T-helper 2 cell treated with Interferon-gamma antibody and Interleukin-4, amounts not matched to agents 5 μg/mL and 100 μg/mL, for 36 hours (primary cell): ENCODE measurements at regions not wholly inside any gene's neighbourhood (a gene's known extent, or its start where the extent isn't known, plus 50 kb on each side); places are given as distances from the start of the nearest gene placed in this dataset.

Source experiments
- DNase-seq: peaks from one replicate; pipeline ENCODE4 v3.0.0; 2021; ENCODE audit warnings: low spot score
- H3K27ac Mint-ChIP-seq: one replicate; pipeline ENCODE4 v1.8.0; 2021; ENCODE audit warnings: mild to moderate bottlenecking, mixed read lengths
- H3K27me3 Mint-ChIP-seq: one replicate; pipeline ENCODE4 v1.8.0; 2021; ENCODE audit warnings: low read depth, mixed read lengths
- H3K36me3 Mint-ChIP-seq: one replicate; pipeline ENCODE4 v1.8.0; 2021; ENCODE audit warnings: low read depth, mixed read lengths
- H3K4me1 Mint-ChIP-seq: one replicate; pipeline ENCODE4 v1.8.0; 2021; ENCODE audit warnings: low read depth, mixed read lengths
- H3K4me3 Mint-ChIP-seq: one replicate; pipeline ENCODE4 v1.8.0; 2022; ENCODE audit warnings: mild to moderate bottlenecking, moderate library complexity, mixed read lengths
- H3K9me3 Mint-ChIP-seq: one replicate; pipeline ENCODE4 v1.8.0; 2021; ENCODE audit warnings: mixed read lengths

GRCh38 chr18:34609986-34610648 lies 100.0 kb upstream of the DTNA start:
- no peaks in the 10 kb centered on the region for H3K4me1 Mint-ChIP-seq
- no peak overlapping the region for H3K4me3 Mint-ChIP-seq
- no peak overlapping the region for H3K27ac Mint-ChIP-seq
- no peak for DNase-seq
- H3K9me3 Mint-ChIP-seq = no peaks in the 10 kb centered on the region
- H3K27me3 Mint-ChIP-seq = no peaks in the 10 kb centered on the region
- H3K36me3 Mint-ChIP-seq = no peaks in the 10 kb centered on the region

GRCh38 chr18:34611904-34612303 lies 98.2 kb upstream of the DTNA start:
- Mint-ChIP-seq H3K36me3 (no peaks in the 10 kb centered on the region), H3K9me3 (no peaks in the 10 kb centered on the region), H3K27me3 (no peaks in the 10 kb centered on the region), H3K4me1 (no peaks in the 10 kb centered on the region), H3K4me3 (no peak overlapping the region), H3K27ac (no peak overlapping the region)
- DNase-seq = no peak

- no peaks in the 10 kb centered on the region for H3K36me3 Mint-ChIP-seq
- H3K4me3 Mint-ChIP-seq = no peak overlapping the region
Observed at GRCh38 chr18:34620258-34620861, 89.7 kb upstream of the DTNA start.

GRCh38 chr18:34623557-34623956 lies 86.5 kb upstream of the DTNA start:
- Mint-ChIP-seq H3K4me3 (no peak overlapping the region), H3K27ac (no peak overlapping the region), H3K9me3 (peaks cover 16% of the 10 kb centered on the region), H3K4me1 (no peaks in the 10 kb centered on the region), H3K36me3 (no peaks in the 10 kb centered on the region), H3K27me3 (no peaks in the 10 kb centered on the region)
- DNase-seq = no peak

More at GRCh38 chr18:34620258-34620861, 89.7 kb upstream of the DTNA start:
- Mint-ChIP-seq H3K27me3 (no peaks in the 10 kb centered on the region), H3K9me3 (peaks cover 16% of the 10 kb centered on the region), H3K27ac (no peak overlapping the region), H3K4me1 (no peaks in the 10 kb centered on the region)
- DNase-seq = no peak

- H3K27ac Mint-ChIP-seq = no peak overlapping the region
- H3K36me3 Mint-ChIP-seq = no peaks in the 10 kb centered on the region
- no peaks in the 10 kb centered on the region for H3K27me3 Mint-ChIP-seq
- peaks cover 9% of the 10 kb centered on the region for H3K9me3 Mint-ChIP-seq
- no peak for DNase-seq
- no peak overlapping the region for H3K4me3 Mint-ChIP-seq
- no peaks in the 10 kb centered on the region for H3K4me1 Mint-ChIP-seq
Observed at GRCh38 chr18:34624551-34624950, 85.5 kb upstream of the DTNA start.

GRCh38 chr18:34626404-34627136 lies 83.5 kb upstream of the DTNA start:
- Mint-ChIP-seq H3K27me3 (no peaks in the 10 kb centered on the region), H3K4me1 (no peaks in the 10 kb centered on the region)

GRCh38 chr18:34627137-34627920 lies 82.8 kb upstream of the DTNA start:
- Mint-ChIP-seq H3K27me3 (no peaks in the 10 kb centered on the region), H3K4me3 (no peak overlapping the region), H3K9me3 (no peaks in the 10 kb centered on the region), H3K36me3 (no peaks in the 10 kb centered on the region), H3K4me1 (no peaks in the 10 kb centered on the region), H3K27ac (no peak overlapping the region)
- no peak for DNase-seq

More at GRCh38 chr18:34626404-34627136, 83.5 kb upstream of the DTNA start:
- no peak overlapping the region for H3K4me3 Mint-ChIP-seq
- H3K36me3 Mint-ChIP-seq = no peaks in the 10 kb centered on the region
- H3K27ac Mint-ChIP-seq = no peak overlapping the region
- no peaks in the 10 kb centered on the region for H3K9me3 Mint-ChIP-seq
- no peak for DNase-seq

GRCh38 chr18:34631093-34631966 lies 78.8 kb upstream of the DTNA start:
- no peaks in the 10 kb centered on the region for H3K27me3 Mint-ChIP-seq
- no peak overlapping the region for H3K27ac Mint-ChIP-seq
- no peaks in the 10 kb centered on the region for H3K9me3 Mint-ChIP-seq
- H3K4me1 Mint-ChIP-seq = no peaks in the 10 kb centered on the region
- no peak for DNase-seq
- H3K4me3 Mint-ChIP-seq = no peak overlapping the region
- H3K36me3 Mint-ChIP-seq = no peaks in the 10 kb centered on the region

GRCh38 chr18:34632321-34632720 lies 77.8 kb upstream of the DTNA start:
- Mint-ChIP-seq H3K4me1 (no peaks in the 10 kb centered on the region), H3K9me3 (no peaks in the 10 kb centered on the region), H3K36me3 (no peaks in the 10 kb centered on the region), H3K27ac (no peak overlapping the region), H3K4me3 (no peak overlapping the region), H3K27me3 (no peaks in the 10 kb centered on the region)
- no peak for DNase-seq

- Mint-ChIP-seq H3K27me3 (no peaks in the 10 kb centered on the region), H3K36me3 (no peaks in the 10 kb centered on the region), H3K4me3 (no peak overlapping the region), H3K9me3 (no peaks in the 10 kb centered on the region), H3K4me1 (no peaks in the 10 kb centered on the region), H3K27ac (no peak overlapping the region)
- no peak for DNase-seq
Observed at GRCh38 chr18:34633368-34633767, 76.7 kb upstream of the DTNA start.

GRCh38 chr18:34637094-34637801 lies 72.8 kb upstream of the DTNA start:
- Mint-ChIP-seq H3K27ac (no peak overlapping the region), H3K27me3 (no peaks in the 10 kb centered on the region), H3K4me1 (no peaks in the 10 kb centered on the region), H3K36me3 (no peaks in the 10 kb centered on the region), H3K9me3 (no peaks in the 10 kb centered on the region), H3K4me3 (no peak overlapping the region)
- no peak for DNase-seq

- H3K4me3 Mint-ChIP-seq = no peak overlapping the region
- no peak for DNase-seq
- no peaks in the 10 kb centered on the region for H3K4me1 Mint-ChIP-seq
- H3K36me3 Mint-ChIP-seq = no peaks in the 10 kb centered on the region
- H3K27ac Mint-ChIP-seq = no peak overlapping the region
- H3K27me3 Mint-ChIP-seq = no peaks in the 10 kb centered on the region
- H3K9me3 Mint-ChIP-seq = no peaks in the 10 kb centered on the region
Observed at GRCh38 chr18:34639687-34640086, 70.4 kb upstream of the DTNA start.

GRCh38 chr18:34640276-34640675 lies 69.8 kb upstream of the DTNA start:
- no peak for DNase-seq
- no peaks in the 10 kb centered on the region for H3K9me3 Mint-ChIP-seq
- H3K4me3 Mint-ChIP-seq = no peak overlapping the region
- H3K36me3 Mint-ChIP-seq = no peaks in the 10 kb centered on the region
- H3K27ac Mint-ChIP-seq = no peak overlapping the region
- no peaks in the 10 kb centered on the region for H3K27me3 Mint-ChIP-seq
- no peaks in the 10 kb centered on the region for H3K4me1 Mint-ChIP-seq
